IMR-90 (cell line): ENCODE measurements at regions not wholly inside any gene's neighbourhood (a gene's known extent, or its start where the extent isn't known, plus 50 kb on each side); places are given as distances from the start of the nearest gene placed in this dataset.

Experiments
- ATAC-seq: fragments of 200-7000 bp; cut with Tn5 transposase; 2 replicates; pipeline ENCODE4 v1.9.1; 2020; ENCODE audit warnings: low read depth, mild to moderate bottlenecking, moderate library complexity
- BruUV-seq: library from RNA; stranded (reverse); fragments of 400-500 nt; replicated peaks from 2 replicates; lab custom pipeline; 2021; lab: Mats Ljungman, UMichigan
- CTCF ChIA-PET: fragments of 300-600 bp; formaldehyde crosslinking; extraction: SDS; loops from one replicate; lab custom pipeline; 2021; ENCODE audit warnings: antibody characterized with exemption; lab: Yijun Ruan, JAX
- POLR2A ChIA-PET: fragments of 300-600 bp; sonication (Branson Sonifier 250); formaldehyde crosslinking; loops from one replicate; lab custom pipeline; 2022; ENCODE audit warnings: antibody characterized with exemption; ENCODE audit not compliant: unreplicated experiment; lab: Charles Lee
- DNase-seq: peaks from one replicate; pipeline ENCODE4 v3.0.0; 2013
- H2AFZ ChIP-seq: replicated peaks from 2 replicates; pipeline ENCODE3; 2013; ENCODE audit warnings: low read length, mild to moderate bottlenecking; ENCODE audit not compliant: poor library complexity
- H2AK5ac ChIP-seq: 2 replicates; pipeline ENCODE4 v1.6.1; 2013; ENCODE audit warnings: low read depth, low read length, inconsistent platforms
- H2AK9ac ChIP-seq: replicated peaks from 2 replicates; pipeline ENCODE3; 2013; ENCODE audit warnings: mild to moderate bottlenecking, low read depth, low read length, moderate library complexity; ENCODE audit not compliant: poor library complexity
- H2BK120ac ChIP-seq: 2 replicates; pipeline ENCODE4 v1.6.1; 2013; ENCODE audit warnings: low read depth, low read length, inconsistent platforms
- H2BK15ac ChIP-seq: 3 replicates; pipeline ENCODE4 v1.6.1; 2013; ENCODE audit warnings: low read depth, low read length, inconsistent platforms
- H2BK20ac ChIP-seq: 2 replicates; pipeline ENCODE4 v1.6.1; 2013; ENCODE audit warnings: low read depth, mild to moderate bottlenecking, inconsistent platforms, low read length, moderate library complexity
- H2BK5ac ChIP-seq: 2 replicates; pipeline ENCODE4 v1.6.1; 2013; ENCODE audit warnings: mild to moderate bottlenecking, low read depth, low read length, inconsistent platforms; ENCODE audit not compliant: poor library complexity, severe bottlenecking
- H3K14ac ChIP-seq: replicated peaks from 2 replicates; pipeline ENCODE4 v1.6.1; 2013; ENCODE audit warnings: low read depth, low read length, inconsistent platforms
- H3K18ac ChIP-seq: 2 replicates; pipeline ENCODE4 v1.6.1; 2013; ENCODE audit warnings: low read depth, low read length, control low read depth
- H3K23ac ChIP-seq: 2 replicates; pipeline ENCODE4 v1.6.1; 2013; ENCODE audit warnings: low read depth, low read length, inconsistent platforms
- H3K27ac ChIP-seq: 2 replicates; pipeline ENCODE4 v1.5.1; 2013; ENCODE audit warnings: mild to moderate bottlenecking, control low read depth, low read length; ENCODE audit not compliant: insufficient read depth
- H3K27me3 ChIP-seq: 2 replicates; pipeline ENCODE4 v1.6.1; 2013; ENCODE audit warnings: low read length; ENCODE audit not compliant: control insufficient read depth, insufficient read depth
- H3K36me3 ChIP-seq: 2 replicates; pipeline ENCODE4 v1.6.1; 2013; ENCODE audit warnings: low read length, mixed read lengths; ENCODE audit not compliant: control insufficient read depth, insufficient read depth
- H3K4ac ChIP-seq: 2 replicates; pipeline ENCODE4 v1.6.1; 2013; ENCODE audit warnings: low read depth, low read length, inconsistent platforms
- H3K4me1 ChIP-seq: 2 replicates; pipeline ENCODE4 v1.6.1; 2013; ENCODE audit warnings: low read length, mixed read lengths; ENCODE audit not compliant: control insufficient read depth, insufficient read depth
- H3K4me2 ChIP-seq: 2 replicates; pipeline ENCODE4 v1.6.1; 2013; ENCODE audit warnings: low read depth, mild to moderate bottlenecking, control low read depth, low read length, moderate library complexity
- H3K4me3 ChIP-seq: 2 replicates; pipeline ENCODE4 v1.5.1; 2013; ENCODE audit warnings: low read depth, mild to moderate bottlenecking, control low read depth, low read length, moderate library complexity; ENCODE audit not compliant: insufficient read depth
- H3K56ac ChIP-seq: 2 replicates; pipeline ENCODE4 v1.6.1; 2013; ENCODE audit warnings: low read length, inconsistent platforms; ENCODE audit not compliant: insufficient read depth; ENCODE audit errors: extremely low read depth
- H3K79me1 ChIP-seq, 2 experiments: 2 replicates each; pipeline ENCODE4 v1.6.1; 2013; ENCODE audit warnings: low read length in 2 of 2, inconsistent platforms in 1 of 2, low read depth in 1 of 2
- H3K9ac ChIP-seq: 2 replicates; pipeline ENCODE4 v1.6.1; 2013; ENCODE audit warnings: low read depth, low read length, control low read depth
- H3K9me1 ChIP-seq: 2 replicates; pipeline ENCODE4 v1.6.1; 2013; ENCODE audit warnings: low read length, inconsistent platforms; ENCODE audit not compliant: insufficient read depth
- H3K9me3 ChIP-seq: 2 replicates; pipeline ENCODE4 v1.6.1; 2013; ENCODE audit warnings: low read length; ENCODE audit not compliant: control insufficient read depth, insufficient read depth
- H4K20me1 ChIP-seq: 2 replicates; pipeline ENCODE4 v1.6.1; 2013; ENCODE audit warnings: low read length, inconsistent platforms; ENCODE audit not compliant: insufficient read depth
- H4K5ac ChIP-seq: 2 replicates; pipeline ENCODE4 v1.6.1; 2013; ENCODE audit warnings: mild to moderate bottlenecking, low read depth, low read length, control low read depth
- H4K8ac ChIP-seq, 2 experiments: 2 replicates each; pipeline ENCODE4 v1.6.1; 2013; ENCODE audit warnings: low read depth in 2 of 2, low read length in 2 of 2, control low read depth in 1 of 2, inconsistent platforms in 1 of 2
- H4K91ac ChIP-seq: 2 replicates; pipeline ENCODE4 v1.6.1; 2013; ENCODE audit warnings: low read depth, low read length, inconsistent platforms; ENCODE audit not compliant: insufficient read depth
- BHLHE40 ChIP-seq: fragments of 150-350 bp; IDR thresholded peaks from 2 replicates; pipeline ENCODE4 v1.6.1; 2016; ENCODE audit warnings: mild to moderate bottlenecking, low read depth, low read length
- CEBPB ChIP-seq: IDR thresholded peaks from 2 replicates; pipeline ENCODE4 v1.6.1; 2012; ENCODE audit warnings: low read depth, low read length, improper control_type of control experiment
- CHD1 ChIP-seq: IDR thresholded peaks from 2 replicates; pipeline ENCODE4 v1.6.1; 2012; ENCODE audit warnings: low read depth, low read length, improper control_type of control experiment
- ELK1 ChIP-seq: fragments of 150-350 bp; IDR thresholded peaks from 2 replicates; pipeline ENCODE4 v1.6.1; 2016; ENCODE audit warnings: low read depth, mild to moderate bottlenecking, low read length, moderate library complexity, borderline replicate concordance
- FOS ChIP-seq: fragments of 150-350 bp; IDR thresholded peaks from 2 replicates; pipeline ENCODE4 v1.6.1; 2016; ENCODE audit warnings: low read depth, low read length
- MAFK ChIP-seq: IDR thresholded peaks from 2 replicates; pipeline ENCODE4 v1.6.1; 2012; ENCODE audit warnings: low read depth, low read length, improper control_type of control experiment
- MAZ ChIP-seq: IDR thresholded peaks from 2 replicates; pipeline ENCODE4 v1.6.1; 2012; ENCODE audit warnings: low read depth, mild to moderate bottlenecking, low read length, improper control_type of control experiment, moderate library complexity, borderline replicate concordance
- MXI1 ChIP-seq: IDR thresholded peaks from 2 replicates; pipeline ENCODE4 v1.6.1; 2012; ENCODE audit warnings: low read depth, mild to moderate bottlenecking, low read length, moderate library complexity, borderline replicate concordance
- NFE2L2 ChIP-seq: fragments of 150-350 bp; IDR thresholded peaks from 2 replicates; pipeline ENCODE4 v1.6.1; 2016; ENCODE audit warnings: low read depth, mild to moderate bottlenecking, low read length
- POLR2A ChIP-seq: IDR thresholded peaks from 2 replicates; pipeline ENCODE4 v1.6.1; 2012; ENCODE audit warnings: mild to moderate bottlenecking, low read depth, low read length
- RAD21 ChIP-seq: IDR thresholded peaks from 2 replicates; pipeline ENCODE4 v1.6.1; 2012; ENCODE audit warnings: low read length, improper control_type of control experiment
- RCOR1 ChIP-seq: IDR thresholded peaks from 2 replicates; pipeline ENCODE4 v1.6.1; 2012; ENCODE audit warnings: mild to moderate bottlenecking, low read length, improper control_type of control experiment; ENCODE audit not compliant: insufficient replicate concordance
- RFX5 ChIP-seq: IDR thresholded peaks from 2 replicates; pipeline ENCODE4 v1.8.0; 2012; ENCODE audit warnings: low read depth, mild to moderate bottlenecking, low read length, moderate library complexity
- SMC3 ChIP-seq: fragments of 150-350 bp; IDR thresholded peaks from 2 replicates; pipeline ENCODE4 v1.6.1; 2016; ENCODE audit warnings: low read depth, mild to moderate bottlenecking, antibody characterized with exemption, low read length, moderate library complexity
- USF2 ChIP-seq: fragments of 150-350 bp; IDR thresholded peaks from 2 replicates; pipeline ENCODE4 v1.6.1; 2017; ENCODE audit warnings: mild to moderate bottlenecking, antibody characterized with exemption, low read length, low read depth
- WGBS, 2 experiments: methylation state at CpG; one replicate each; pipeline versions ENCODE4 v1.1.5 to v1.1.7; 2013; ENCODE audit warnings: missing lambda C conversion rate in 2 of 2; ENCODE audit not compliant: insufficient read length in 1 of 2; ENCODE audit errors: extremely low coverage in 2 of 2; 5-methylcytosine and 5-hydroxymethylcytosine counted together
- dilution Hi-C: fragments of 300-500 bp; cut with HindIII; formaldehyde crosslinking; loops from one replicate; pipeline ENCODE4 v1.14.3; 2018; ENCODE audit warnings: low sequenced_read_pairs; ENCODE audit not compliant: unreplicated experiment
- in situ Hi-C: fragments of 300-500 bp; cut with MboI; formaldehyde crosslinking; loops from 3 replicates; pipeline ENCODE4 v1.14.3; 2019; ENCODE audit warnings: low sequenced_read_pairs, inconsistent platforms, mixed read lengths
- intact Hi-C: fragments of 100-400 bp; cut with micrococcal nuclease; formaldehyde crosslinking; loops from 2 replicates; pipeline ENCODE4 v1.10.0; 2022
- TF ChIP-seq, protein P1 (sequence below): conservative IDR thresholded peaks from 2 replicates; pipeline ENCODE4 v1.5.1; 2012; ENCODE audit warnings: mild to moderate bottlenecking, low read depth, low read length, improper control_type of control experiment

GRCh38 chr3:5348229-5348902 is 160.9 kb downstream of the EDEM1 start:
- Histone ChIP-seq H3K56ac (no peak overlapping the region), H3K4ac (no peak overlapping the region), H3K9me3 (no peaks in the 10 kb centered on the region), H3K18ac (no peak overlapping the region), H2AFZ (no peak overlapping the region), H2BK15ac (no peak overlapping the region), H2BK120ac (no peak overlapping the region), H4K91ac (no peak overlapping the region), H2BK5ac (no peak overlapping the region), H3K27ac (no peak overlapping the region), H4K5ac (no peak overlapping the region), H2BK20ac (no peak overlapping the region), H4K8ac (no peak overlapping the region), H3K4me2 (no peak overlapping the region), H3K27me3 (no peaks in the 10 kb centered on the region), H2AK5ac (no peak overlapping the region), H3K23ac (no peak overlapping the region), H3K36me3 (no peaks in the 10 kb centered on the region), H3K4me1 (no peaks in the 10 kb centered on the region), H3K4me3 (no peak overlapping the region), H3K79me1 (no peaks in the 10 kb centered on the region), H2AK9ac (no peak overlapping the region), H3K9ac (no peak overlapping the region), H3K9me1 (no peaks in the 10 kb centered on the region), H3K14ac (no peak overlapping the region), H4K20me1 (no peaks in the 10 kb centered on the region)
- POLR2A ChIA-PET = no interaction called here
- no peak for DNase-seq
- no peak for ATAC-seq
- no TSS peak for BruUV-seq
- in situ Hi-C loops = no loop called here
- WGBS, 2 experiments = 14% methylated on average over 1 of the region's 5 CpGs; no CpG with 5 or more reads in 1 of the 2 experiments
- intact Hi-C loops = no loop called here
- CTCF ChIA-PET = no interaction called here
- dilution Hi-C loops = no loop called here
- TF ChIP-seq RCOR1 = no peak
- TF ChIP-seq FOS = no peak
- no peak for TF ChIP-seq BHLHE40
- TF ChIP-seq, protein P1, sequence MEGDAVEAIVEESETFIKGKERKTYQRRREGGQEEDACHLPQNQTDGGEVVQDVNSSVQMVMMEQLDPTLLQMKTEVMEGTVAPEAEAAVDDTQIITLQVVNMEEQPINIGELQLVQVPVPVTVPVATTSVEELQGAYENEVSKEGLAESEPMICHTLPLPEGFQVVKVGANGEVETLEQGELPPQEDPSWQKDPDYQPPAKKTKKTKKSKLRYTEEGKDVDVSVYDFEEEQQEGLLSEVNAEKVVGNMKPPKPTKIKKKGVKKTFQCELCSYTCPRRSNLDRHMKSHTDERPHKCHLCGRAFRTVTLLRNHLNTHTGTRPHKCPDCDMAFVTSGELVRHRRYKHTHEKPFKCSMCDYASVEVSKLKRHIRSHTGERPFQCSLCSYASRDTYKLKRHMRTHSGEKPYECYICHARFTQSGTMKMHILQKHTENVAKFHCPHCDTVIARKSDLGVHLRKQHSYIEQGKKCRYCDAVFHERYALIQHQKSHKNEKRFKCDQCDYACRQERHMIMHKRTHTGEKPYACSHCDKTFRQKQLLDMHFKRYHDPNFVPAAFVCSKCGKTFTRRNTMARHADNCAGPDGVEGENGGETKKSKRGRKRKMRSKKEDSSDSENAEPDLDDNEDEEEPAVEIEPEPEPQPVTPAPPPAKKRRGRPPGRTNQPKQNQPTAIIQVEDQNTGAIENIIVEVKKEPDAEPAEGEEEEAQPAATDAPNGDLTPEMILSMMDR = no peak
- TF ChIP-seq MAZ = no peak
- TF ChIP-seq NFE2L2 = no peak
- TF ChIP-seq ELK1 = no peak
- TF ChIP-seq MXI1 = no peak
- TF ChIP-seq RFX5 = no peak
- no peak for TF ChIP-seq USF2
- TF ChIP-seq RAD21 = no peak
- TF ChIP-seq POLR2A = no peak
- no peak for TF ChIP-seq CHD1
- no peak for TF ChIP-seq SMC3
- TF ChIP-seq MAFK = no peak
- TF ChIP-seq CEBPB = no peak
